ENCODE measurements at regions not wholly inside any gene's neighbourhood (a gene's known extent, or its start where the extent isn't known, plus 50 kb on each side); places are given as distances from the start of the nearest gene placed in this dataset.

DNA sequence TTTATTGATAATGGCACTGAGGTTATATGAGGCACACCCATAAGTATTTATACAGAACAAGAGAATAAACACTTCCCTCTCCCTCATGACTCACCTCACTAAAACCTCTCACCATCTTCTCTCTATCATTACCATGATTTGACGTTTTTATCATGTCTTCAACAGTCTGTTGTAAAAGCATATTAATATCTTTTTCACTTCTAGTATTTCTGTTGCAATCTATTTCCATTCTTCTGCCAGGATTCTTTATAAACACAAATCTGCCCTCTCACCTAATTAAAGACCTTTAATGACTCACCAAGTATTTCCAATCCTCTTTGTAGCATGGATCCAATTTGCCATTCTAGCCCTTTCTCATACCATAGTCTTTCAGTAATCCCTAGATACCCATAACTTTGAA is 527.7 kb downstream of the SLC16A7 start:
- TF ChIP-seq POLR2A (IDR thresholded peaks at IDR 0.05) = no peak
- TF ChIP-seq, protein P1, sequence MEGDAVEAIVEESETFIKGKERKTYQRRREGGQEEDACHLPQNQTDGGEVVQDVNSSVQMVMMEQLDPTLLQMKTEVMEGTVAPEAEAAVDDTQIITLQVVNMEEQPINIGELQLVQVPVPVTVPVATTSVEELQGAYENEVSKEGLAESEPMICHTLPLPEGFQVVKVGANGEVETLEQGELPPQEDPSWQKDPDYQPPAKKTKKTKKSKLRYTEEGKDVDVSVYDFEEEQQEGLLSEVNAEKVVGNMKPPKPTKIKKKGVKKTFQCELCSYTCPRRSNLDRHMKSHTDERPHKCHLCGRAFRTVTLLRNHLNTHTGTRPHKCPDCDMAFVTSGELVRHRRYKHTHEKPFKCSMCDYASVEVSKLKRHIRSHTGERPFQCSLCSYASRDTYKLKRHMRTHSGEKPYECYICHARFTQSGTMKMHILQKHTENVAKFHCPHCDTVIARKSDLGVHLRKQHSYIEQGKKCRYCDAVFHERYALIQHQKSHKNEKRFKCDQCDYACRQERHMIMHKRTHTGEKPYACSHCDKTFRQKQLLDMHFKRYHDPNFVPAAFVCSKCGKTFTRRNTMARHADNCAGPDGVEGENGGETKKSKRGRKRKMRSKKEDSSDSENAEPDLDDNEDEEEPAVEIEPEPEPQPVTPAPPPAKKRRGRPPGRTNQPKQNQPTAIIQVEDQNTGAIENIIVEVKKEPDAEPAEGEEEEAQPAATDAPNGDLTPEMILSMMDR (IDR thresholded peaks at IDR 0.05) = no peak

Data from adrenal gland (tissue), 5 donors.